ENCODE measurements at regions not wholly inside any gene's neighbourhood (a gene's known extent, or its start where the extent isn't known, plus 50 kb on each side); places are given as distances from the start of the nearest gene placed in this dataset.

- no peak for DNase-seq (ENCODE audit: low read depth in 4 of 4, low spot score in 2 of 4)
These were observed 2003.9 kb downstream of the TP53TG3F start for GRCh38 chr16:35463358-35463757.

- DNase-seq (ENCODE audit: low read depth in 4 of 4, low spot score in 2 of 4): no peak
These were observed 2020.9 kb downstream of the TP53TG3F start for GRCh38 chr16:35480361-35480760.

- no peak for DNase-seq (ENCODE audit: low read depth in 4 of 4, low spot score in 2 of 4)
These were observed 2021.6 kb downstream of the TP53TG3F start for GRCh38 chr16:35480988-35481387.

- no peak for DNase-seq (ENCODE audit: low read depth in 4 of 4, low spot score in 2 of 4)
These were observed 2026.5 kb downstream of the TP53TG3F start for GRCh38 chr16:35485915-35486314.

- no peak for DNase-seq (ENCODE audit: low read depth in 4 of 4, low spot score in 2 of 4)
These were observed 2032.8 kb downstream of the TP53TG3F start for GRCh38 chr16:35492225-35492624.

GRCh38 chr16:35497399-35497798 lies 2038.0 kb downstream of the TP53TG3F start:
- DNase-seq (ENCODE audit: low read depth in 4 of 4, low spot score in 2 of 4): no peak

GRCh38 chr16:35506018-35506897 lies 2046.8 kb downstream of the TP53TG3F start:
- no peak for DNase-seq (ENCODE audit: low read depth in 4 of 4, low spot score in 2 of 4)

- no peak for DNase-seq (ENCODE audit: low read depth in 4 of 4, low spot score in 2 of 4)
These were observed 2047.4 kb downstream of the TP53TG3F start for GRCh38 chr16:35506898-35507194.

GRCh38 chr16:35510701-35511100 lies 2051.3 kb downstream of the TP53TG3F start:
- no peak for DNase-seq (ENCODE audit: low read depth in 4 of 4, low spot score in 2 of 4)

- DNase-seq (ENCODE audit: low read depth in 4 of 4, low spot score in 2 of 4): no peak
These were observed 2057.1 kb downstream of the TP53TG3F start for GRCh38 chr16:35516551-35516950.

- DNase-seq (ENCODE audit: low read depth in 4 of 4, low spot score in 2 of 4): no peak
These were observed 2057.6 kb downstream of the TP53TG3F start for GRCh38 chr16:35516971-35517370.

- DNase-seq (ENCODE audit: low read depth in 4 of 4, low spot score in 2 of 4): no peak
These were observed 2064.6 kb downstream of the TP53TG3F start for GRCh38 chr16:35523991-35524390.

- DNase-seq (ENCODE audit: low read depth in 4 of 4, low spot score in 2 of 4): no peak
These were observed 2066.7 kb downstream of the TP53TG3F start for GRCh38 chr16:35525979-35526590.

GRCh38 chr16:35532576-35532975 lies 2073.2 kb downstream of the TP53TG3F start:
- no peak for DNase-seq (ENCODE audit: low read depth in 4 of 4, low spot score in 2 of 4)

- DNase-seq (ENCODE audit: low read depth in 4 of 4, low spot score in 2 of 4): no peak
These were observed 2074.3 kb downstream of the TP53TG3F start for GRCh38 chr16:35533683-35534082.

GRCh38 chr16:35543486-35543885 lies 2084.1 kb downstream of the TP53TG3F start:
- no peak for DNase-seq (ENCODE audit: low read depth in 4 of 4, low spot score in 2 of 4)

GRCh38 chr16:35552763-35553162 lies 2093.4 kb downstream of the TP53TG3F start:
- no peak for DNase-seq (ENCODE audit: low read depth in 4 of 4, low spot score in 2 of 4)

GRCh38 chr16:35557731-35558130 lies 2098.3 kb downstream of the TP53TG3F start:
- DNase-seq (ENCODE audit: low read depth in 4 of 4, low spot score in 2 of 4): no peak

- DNase-seq (ENCODE audit: low read depth in 4 of 4, low spot score in 2 of 4): no peak
These were observed 2100.7 kb downstream of the TP53TG3F start for GRCh38 chr16:35559911-35560636.

- DNase-seq (ENCODE audit: low read depth in 4 of 4, low spot score in 2 of 4): no peak
These were observed 2101.2 kb downstream of the TP53TG3F start for GRCh38 chr16:35560637-35560984.

GRCh38 chr16:35561346-35561745 lies 2101.9 kb downstream of the TP53TG3F start:
- DNase-seq (ENCODE audit: low read depth in 4 of 4, low spot score in 2 of 4): no peak

- no peak for DNase-seq (ENCODE audit: low read depth in 4 of 4, low spot score in 2 of 4)
These were observed 2103.1 kb downstream of the TP53TG3F start for GRCh38 chr16:35562471-35562870.

Measured in left renal cortex interstitium (tissue), 4 donors.